NOMO-1 treated with DMSO at 0.1 percent for 48 hours (cell line): ENCODE measurements at regions not wholly inside any gene's neighbourhood (a gene's known extent, or its start where the extent isn't known, plus 50 kb on each side); places are given as distances from the start of the nearest gene placed in this dataset.
"Not testable (repeated sequence)": the region's sequence is repeated elsewhere in the genome, so short reads cannot be mapped to it uniquely, and the experiment has no call there.

Source experiments
- DNase-seq: peaks from one replicate; lab custom pipeline; 2025; ENCODE audit not compliant: unreplicated experiment; lab: John Stamatoyannopoulos, UW

- DNase-seq: no peak
Observed at GRCh38 chr9:107833295-107833694, 343.7 kb upstream of the KLF4 start.

- no peak for DNase-seq
Observed at GRCh38 chr9:107832871-107833270, 343.3 kb upstream of the KLF4 start.

GRCh38 chr9:107830479-107830878 lies 340.9 kb upstream of the KLF4 start:
- DNase-seq: no peak

GRCh38 chr9:107827884-107828283 lies 338.3 kb upstream of the KLF4 start:
- no peak for DNase-seq

GRCh38 chr9:107827304-107827703 lies 337.7 kb upstream of the KLF4 start:
- DNase-seq: no peak

- not testable (repeated sequence) for DNase-seq
Observed at GRCh38 chr9:107826688-107826983, 337.1 kb upstream of the KLF4 start.

- DNase-seq: no peak
Observed at GRCh38 chr9:107824556-107824955, 335.0 kb upstream of the KLF4 start.

- no peak for DNase-seq
Observed at GRCh38 chr9:107819772-107820565, 330.4 kb upstream of the KLF4 start.

- DNase-seq: not testable (repeated sequence)
Observed at GRCh38 chr9:107818503-107818829, 328.9 kb upstream of the KLF4 start.

- DNase-seq: not testable (repeated sequence)
Observed at GRCh38 chr9:107817595-107818502, 328.3 kb upstream of the KLF4 start.

GRCh38 chr9:107816561-107817021 lies 327.0 kb upstream of the KLF4 start:
- no peak for DNase-seq

GRCh38 chr9:107815782-107816560 lies 326.4 kb upstream of the KLF4 start:
- no peak for DNase-seq

GRCh38 chr9:107813287-107813686 lies 323.7 kb upstream of the KLF4 start:
- no peak for DNase-seq

GRCh38 chr9:107810461-107810961 lies 320.9 kb upstream of the KLF4 start:
- no peak for DNase-seq

- DNase-seq: no peak
Observed at GRCh38 chr9:107809871-107810460, 320.4 kb upstream of the KLF4 start.

- DNase-seq: no peak
Observed at GRCh38 chr9:107807183-107807582, 317.6 kb upstream of the KLF4 start.

GRCh38 chr9:107805201-107805600 lies 315.6 kb upstream of the KLF4 start:
- no peak for DNase-seq

- DNase-seq: peak; percentile 90
Observed at GRCh38 chr9:107794259-107794658, 304.7 kb upstream of the KLF4 start.

- DNase-seq: no peak
Observed at GRCh38 chr9:107793541-107793940, 304.0 kb upstream of the KLF4 start.

- DNase-seq: no peak
Observed at GRCh38 chr9:107792596-107792995, 303.0 kb upstream of the KLF4 start.

GRCh38 chr9:107792006-107792405 lies 302.4 kb upstream of the KLF4 start:
- DNase-seq: no peak
